GM12878 (cell line): ENCODE measurements at regions not wholly inside any gene's neighbourhood (a gene's known extent, or its start where the extent isn't known, plus 50 kb on each side); places are given as distances from the start of the nearest gene placed in this dataset.

Experiments used
- EP300 ChIP-seq, 2 experiments: fragments of 150-350 bp in 1 of 2; IDR thresholded peaks; 2 replicates each; pipeline ENCODE4 v1.6.1; 2011 to 2012; ENCODE audit warnings: low read depth in 2 of 2, low read length in 2 of 2, borderline replicate concordance in 1 of 2, improper control_type of control experiment in 1 of 2, inconsistent platforms in 1 of 2; ENCODE audit not compliant: control insufficient read depth in 1 of 2
- POLR2AphosphoS2 ChIP-seq: IDR thresholded peaks from 2 replicates; pipeline ENCODE4 v1.6.1; 2011; ENCODE audit warnings: low read depth, mild to moderate bottlenecking, low read length, improper control_type of control experiment, moderate library complexity
- TCF3 ChIP-seq: IDR thresholded peaks from 2 replicates; pipeline ENCODE4 v1.6.1; 2012; ENCODE audit warnings: low read depth, mild to moderate bottlenecking, low read length, borderline replicate concordance; ENCODE audit not compliant: insufficient read depth
- TF ChIP-seq, protein P1 (sequence below): fragments of 450-650 bp; IDR thresholded peaks from 2 replicates; pipeline ENCODE4 v1.6.1; 2017; ENCODE audit warnings: borderline replicate concordance
- TF ChIP-seq, protein P2 (sequence below), 3 experiments: IDR thresholded peaks in 2 of 3; conservative IDR thresholded peaks in 1 of 3; 2 replicates each; pipeline ENCODE4 v1.5.1; 2011; ENCODE audit warnings: low read depth in 3 of 3, low read length in 3 of 3, mild to moderate bottlenecking in 3 of 3, control low read depth in 2 of 3, moderate library complexity in 2 of 3, inconsistent platforms in 1 of 3, mixed read lengths in 1 of 3; ENCODE audit not compliant: control insufficient read depth in 2 of 3, insufficient read depth in 1 of 3; ENCODE audit errors: extremely low read depth in 1 of 3

DNA sequence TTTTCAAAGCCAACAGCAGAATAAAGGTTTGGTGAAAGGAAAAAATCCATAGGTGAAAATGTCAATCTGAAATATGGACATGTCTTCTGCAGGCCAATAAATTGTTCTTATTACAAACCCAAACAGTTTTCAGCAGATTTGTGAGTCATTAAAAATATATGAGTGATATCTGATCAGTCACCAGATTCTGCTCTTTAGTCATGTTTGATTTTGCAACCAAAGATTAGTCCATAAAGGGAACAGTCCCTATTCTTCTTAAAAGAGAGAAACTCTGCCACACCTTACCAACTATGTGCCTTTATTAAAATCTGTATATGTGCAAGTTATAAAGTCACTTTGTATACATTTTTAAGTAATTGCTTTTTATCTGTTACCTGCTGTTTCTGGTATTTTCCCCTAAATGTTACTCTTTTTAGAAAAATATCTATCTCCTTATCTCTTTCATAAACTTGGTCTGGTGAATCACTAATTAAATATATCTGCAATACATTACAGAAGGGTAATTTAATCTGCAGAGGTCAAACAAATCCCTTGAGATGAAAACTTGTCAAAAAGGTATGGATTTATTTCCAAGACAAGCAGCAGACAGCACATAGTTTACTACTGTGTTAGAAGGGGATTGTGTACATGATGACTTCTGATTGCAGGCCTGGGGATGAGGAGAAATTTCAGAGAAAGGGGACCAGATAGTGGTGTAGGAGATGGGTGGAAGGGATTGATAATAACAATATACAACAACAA, 322.9 kb upstream of the NWD2 start:
- TF ChIP-seq TCF3 (no peak), POLR2AphosphoS2 (no peak), EP300 (IDR thresholded peaks at IDR 0.05; ENCODE audit: borderline replicate concordance in 1 of 2, control insufficient read depth in 1 of 2, low read depth in 2 of 2, low read length in 2 of 2) (no peak)
- TF ChIP-seq, protein P1, sequence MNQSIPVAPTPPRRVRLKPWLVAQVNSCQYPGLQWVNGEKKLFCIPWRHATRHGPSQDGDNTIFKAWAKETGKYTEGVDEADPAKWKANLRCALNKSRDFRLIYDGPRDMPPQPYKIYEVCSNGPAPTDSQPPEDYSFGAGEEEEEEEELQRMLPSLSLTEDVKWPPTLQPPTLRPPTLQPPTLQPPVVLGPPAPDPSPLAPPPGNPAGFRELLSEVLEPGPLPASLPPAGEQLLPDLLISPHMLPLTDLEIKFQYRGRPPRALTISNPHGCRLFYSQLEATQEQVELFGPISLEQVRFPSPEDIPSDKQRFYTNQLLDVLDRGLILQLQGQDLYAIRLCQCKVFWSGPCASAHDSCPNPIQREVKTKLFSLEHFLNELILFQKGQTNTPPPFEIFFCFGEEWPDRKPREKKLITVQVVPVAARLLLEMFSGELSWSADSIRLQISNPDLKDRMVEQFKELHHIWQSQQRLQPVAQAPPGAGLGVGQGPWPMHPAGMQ = no peak
- TF ChIP-seq, protein P2, sequence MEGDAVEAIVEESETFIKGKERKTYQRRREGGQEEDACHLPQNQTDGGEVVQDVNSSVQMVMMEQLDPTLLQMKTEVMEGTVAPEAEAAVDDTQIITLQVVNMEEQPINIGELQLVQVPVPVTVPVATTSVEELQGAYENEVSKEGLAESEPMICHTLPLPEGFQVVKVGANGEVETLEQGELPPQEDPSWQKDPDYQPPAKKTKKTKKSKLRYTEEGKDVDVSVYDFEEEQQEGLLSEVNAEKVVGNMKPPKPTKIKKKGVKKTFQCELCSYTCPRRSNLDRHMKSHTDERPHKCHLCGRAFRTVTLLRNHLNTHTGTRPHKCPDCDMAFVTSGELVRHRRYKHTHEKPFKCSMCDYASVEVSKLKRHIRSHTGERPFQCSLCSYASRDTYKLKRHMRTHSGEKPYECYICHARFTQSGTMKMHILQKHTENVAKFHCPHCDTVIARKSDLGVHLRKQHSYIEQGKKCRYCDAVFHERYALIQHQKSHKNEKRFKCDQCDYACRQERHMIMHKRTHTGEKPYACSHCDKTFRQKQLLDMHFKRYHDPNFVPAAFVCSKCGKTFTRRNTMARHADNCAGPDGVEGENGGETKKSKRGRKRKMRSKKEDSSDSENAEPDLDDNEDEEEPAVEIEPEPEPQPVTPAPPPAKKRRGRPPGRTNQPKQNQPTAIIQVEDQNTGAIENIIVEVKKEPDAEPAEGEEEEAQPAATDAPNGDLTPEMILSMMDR (IDR thresholded peaks at IDR 0.05 in 2 of 3, conservative IDR thresholded peaks at IDR 0.05 in 1 of 3; ENCODE audit: control insufficient read depth in 2 of 3, extremely low read depth in 1 of 3, insufficient read depth in 1 of 3, low read depth in 3 of 3, low read length in 3 of 3) = no peak
